HepG2 (cell line): ENCODE measurements at regions not wholly inside any gene's neighbourhood (a gene's known extent, or its start where the extent isn't known, plus 50 kb on each side); places are given as distances from the start of the nearest gene placed in this dataset.

Experiments used
- ATAC-seq: fragments of 200-7000 bp; cut with Tn5 transposase; 3 replicates; pipeline ENCODE4 v1.9.1; 2020; ENCODE audit warnings: mild to moderate bottlenecking, moderate library complexity
- BruUV-seq: library from RNA; stranded (reverse); fragments of 400-500 nt; replicated peaks from 2 replicates; lab custom pipeline; 2021; lab: Mats Ljungman, UMichigan
- CTCF ChIA-PET: fragments of 300-600 bp; formaldehyde crosslinking; extraction: SDS; loops from one replicate; lab custom pipeline; 2021; ENCODE audit warnings: low total read pairs, inconsistent platforms, low intra/inter-chr PET ratio; lab: Yijun Ruan, JAX
- POLR2A ChIA-PET: fragments of 350-600 bp; sonication (Branson Sonifier 250); formaldehyde crosslinking; loops from one replicate; lab custom pipeline; 2020; ENCODE audit warnings: antibody characterized with exemption, inconsistent platforms; lab: Yijun Ruan, JAX
- DNase-seq: peaks from one replicate; pipeline ENCODE4 v3.0.0-alpha.2; 2015; ENCODE audit warnings: low spot score
- FAIRE-seq: peaks from 3 replicates; lab custom pipeline; 2011; peaks lifted over from hg19 to GRCh38; lab: Jason Lieb, UNC
- H2AFZ ChIP-seq: one replicate; pipeline ENCODE4 v1.6.1; 2011; ENCODE audit warnings: low read length, inconsistent platforms
- H3K27ac ChIP-seq: fragments of 300-600 bp; 3 replicates; pipeline ENCODE4 v1.8.0; 2011; ENCODE audit warnings: mixed run types, mild to moderate bottlenecking, mixed read lengths, low read length, inconsistent platforms; ENCODE audit not compliant: insufficient read depth; ENCODE audit errors: extremely low read length
- H3K27me3 ChIP-seq, 2 experiments: fragments of 200-600 bp in 1 of 2; 2 replicates in 1 of 2; 3 replicates in 1 of 2; pipeline versions ENCODE4 v1.6.0 to v1.8.0; 2011; ENCODE audit warnings: low read length in 2 of 2, mild to moderate bottlenecking in 2 of 2, moderate library complexity in 2 of 2, inconsistent platforms in 1 of 2; ENCODE audit not compliant: insufficient read depth in 2 of 2, control insufficient read depth in 1 of 2
- H3K36me3 ChIP-seq, 2 experiments: fragments of 200-600 bp in 1 of 2; replicated peaks in 1 of 2; 2 replicates in 1 of 2; 3 replicates in 1 of 2; pipeline versions ENCODE4 v1.5.1 to v1.8.0; 2011; ENCODE audit warnings: low read length in 2 of 2, inconsistent platforms in 1 of 2; ENCODE audit not compliant: insufficient read depth in 2 of 2, control insufficient read depth in 1 of 2
- H3K4me1 ChIP-seq: 2 replicates; pipeline ENCODE4 v1.5.1; 2012; ENCODE audit warnings: low read length, inconsistent platforms; ENCODE audit not compliant: insufficient read depth
- H3K4me2 ChIP-seq: 2 replicates; pipeline ENCODE4 v1.6.0; 2011; ENCODE audit warnings: low read depth, low read length, inconsistent platforms
- H3K4me3 ChIP-seq, 3 experiments: fragments of 200-600 bp in 1 of 3; sonication (generic), shearing (Covaris generic) in 1 of 3; replicated peaks in 1 of 3; 2 replicates each; pipeline ENCODE4 v1.5.1; 2011 to 2016; ENCODE audit warnings: low read length in 3 of 3, inconsistent platforms in 2 of 3, low read depth in 2 of 3, mild to moderate bottlenecking in 2 of 3, control low read depth in 1 of 3, mixed read lengths in 1 of 3; ENCODE audit not compliant: insufficient read depth in 1 of 3
- H3K79me2 ChIP-seq: one replicate; pipeline ENCODE4 v1.6.1; 2011; ENCODE audit warnings: low read length, inconsistent platforms; ENCODE audit not compliant: insufficient read depth
- H3K9ac ChIP-seq: 2 replicates; pipeline ENCODE4 v1.6.0; 2011; ENCODE audit warnings: mild to moderate bottlenecking, low read depth, low read length, inconsistent platforms; ENCODE audit not compliant: insufficient read depth
- H3K9me3 ChIP-seq: 2 replicates; pipeline ENCODE4 v1.5.1; 2012; ENCODE audit warnings: mild to moderate bottlenecking, low read length
- H4K20me1 ChIP-seq: 2 replicates; pipeline ENCODE4 v1.6.0; 2011; ENCODE audit warnings: inconsistent platforms, mild to moderate bottlenecking, low read length, moderate library complexity; ENCODE audit not compliant: insufficient read depth
- ARID5B ChIP-seq: IDR thresholded peaks from 2 replicates; pipeline ENCODE4 v1.4.0; 2020; ENCODE audit warnings: mild to moderate bottlenecking, missing genetic modification reagents
- CEBPG ChIP-seq: IDR thresholded peaks from 2 replicates; pipeline ENCODE4 v1.6.1; 2016
- FOSL2 ChIP-seq: sonication (generic); formaldehyde crosslinking; IDR thresholded peaks from 2 replicates; pipeline ENCODE4 v1.4.0; 2020; ENCODE audit warnings: missing genetic modification reagents
- FOXK1 ChIP-seq: sonication (generic); formaldehyde crosslinking; IDR thresholded peaks from 2 replicates; pipeline ENCODE4 v1.4.0; 2020; ENCODE audit warnings: low read depth, missing genetic modification reagents, borderline replicate concordance
- GABPB1 ChIP-seq: IDR thresholded peaks from 2 replicates; pipeline ENCODE4 v1.6.1; 2016; ENCODE audit warnings: mild to moderate bottlenecking, missing genetic modification reagents, moderate library complexity, missing compliant biosample characterization
- GLI4 ChIP-seq: sonication (generic); formaldehyde crosslinking; IDR thresholded peaks from 2 replicates; pipeline ENCODE4 v1.5.1; 2020; ENCODE audit warnings: missing genetic modification reagents, mild to moderate bottlenecking, moderate library complexity, borderline replicate concordance
- MAFF ChIP-seq: IDR thresholded peaks from 2 replicates; pipeline ENCODE4 v1.6.1; 2011; ENCODE audit warnings: low read depth, low read length, improper control_type of control experiment
- MAFG ChIP-seq: sonication (generic); formaldehyde crosslinking; IDR thresholded peaks from 2 replicates; pipeline ENCODE4 v1.5.1; 2020; ENCODE audit warnings: mild to moderate bottlenecking, missing genetic modification reagents
- MAFK ChIP-seq, 2 experiments: IDR thresholded peaks in 1 of 2; conservative IDR thresholded peaks in 1 of 2; 2 replicates each; pipeline ENCODE4 v1.6.1; 2011; ENCODE audit warnings: improper control_type of control experiment in 2 of 2, low read length in 2 of 2
- MXD1 ChIP-seq: sonication (generic); formaldehyde crosslinking; IDR thresholded peaks from 2 replicates; pipeline ENCODE4 v1.4.0; 2020; ENCODE audit warnings: mild to moderate bottlenecking, missing genetic modification reagents
- NFE2L2 ChIP-seq: fragments of 150-350 bp; IDR thresholded peaks from 2 replicates; pipeline ENCODE4 v1.6.1; 2014; ENCODE audit warnings: low read length
- SOX13 ChIP-seq, 3 experiments: fragments of 450-650 bp in 1 of 3; sonication (generic) in 1 of 3; formaldehyde crosslinking in 1 of 3; IDR thresholded peaks in 2 of 3; conservative IDR thresholded peaks in 1 of 3; 2 replicates each; pipeline versions ENCODE4 v1.5.0 to v1.6.1; 2016 to 2020; ENCODE audit warnings: antibody characterized with exemption in 1 of 3, mild to moderate bottlenecking in 1 of 3, missing compliant biosample characterization in 1 of 3, missing genetic modification reagents in 1 of 3, moderate library complexity in 1 of 3
- SOX5 ChIP-seq: IDR thresholded peaks from 2 replicates; pipeline ENCODE4 v1.6.1; 2016; ENCODE audit warnings: borderline replicate concordance
- SOX6 ChIP-seq, 2 experiments: fragments of 450-650 bp in 1 of 2; sonication (generic) in 1 of 2; formaldehyde crosslinking in 1 of 2; IDR thresholded peaks; 2 replicates each; pipeline versions ENCODE4 v1.4.0 to v1.6.1; 2017 to 2020; ENCODE audit warnings: antibody characterized with exemption in 1 of 2, mild to moderate bottlenecking in 1 of 2, missing genetic modification reagents in 1 of 2
- ZBTB49 ChIP-seq: sonication (generic); formaldehyde crosslinking; IDR thresholded peaks from 2 replicates; pipeline ENCODE4 v1.4.0; 2020; ENCODE audit warnings: missing genetic modification reagents, borderline replicate concordance
- ZC3H4 ChIP-seq: sonication (generic); formaldehyde crosslinking; IDR thresholded peaks from 2 replicates; pipeline ENCODE4 v1.4.0; 2020; ENCODE audit warnings: missing genetic modification reagents, borderline replicate concordance
- ZNF644 ChIP-seq: IDR thresholded peaks from 2 replicates; pipeline ENCODE4 v1.6.1; 2016; ENCODE audit warnings: low read depth
- WGBS: methylation state at CpG from one replicate; pipeline ENCODE4 v1.1.6; 2017; ENCODE audit warnings: low lambda C conversion rate; 5-methylcytosine and 5-hydroxymethylcytosine counted together
- in situ Hi-C: cut with HindIII; loops from 2 replicates; pipeline ENCODE4 v1.10.0; 2017; ENCODE audit warnings: low pct_unique_long_range_greater_than_20kb; ENCODE audit not compliant: extremely low pct_ligation_motif_present
- intact Hi-C: fragments of 100-400 bp; cut with micrococcal nuclease; formaldehyde crosslinking; loops from one replicate; pipeline ENCODE4 v1.10.0; 2022; ENCODE audit not compliant: unreplicated experiment

- Histone ChIP-seq H3K4me1 (no peaks in the 10 kb centered on the region), H3K36me3 (no peaks in the 10 kb centered on the region), H3K27me3 (no peaks in the 10 kb centered on the region), H3K79me2 (no peaks in the 10 kb centered on the region), H3K4me2 (no peak overlapping the region), H4K20me1 (no peaks in the 10 kb centered on the region), H3K9me3 (peaks cover 33% of the 10 kb centered on the region; the same call in 1 of the 2 replicates), H3K4me3 (no peak overlapping the region), H3K9ac (no peak overlapping the region), H3K27ac (no peak overlapping the region), H2AFZ (no peak overlapping the region)
- in situ Hi-C loops, result no loop called here
- CTCF ChIA-PET, result no interaction called here
- DNase-seq (peak; percentile 24), ATAC-seq (no peak), FAIRE-seq (no peak)
- intact Hi-C loops, result no loop called here
- POLR2A ChIA-PET, result no interaction called here
- TF ChIP-seq NFE2L2 (peak; percentile 89), SOX5 (CRISPR knock-in tag) (0 out of 2 replicates have a peak, but pooled peaks have one; percentile 38), MAFF (peak; percentile 33; the same call in 1 of the 2 replicates), CEBPG (CRISPR knock-in tag) (peak; percentile 38; the same call in 1 of the 2 replicates), FOXK1 (0 out of 2 replicates have a peak, but pooled peaks have one; percentile 18), ARID5B (CRISPR knock-in tag) (peak; percentile 26; the same call in 1 of the 2 replicates), ZBTB49 (no peak), MAFG (CRISPR knock-in tag) (0 out of 2 replicates have a peak, but pooled peaks have one; percentile 53), MAFK (conservative IDR thresholded peaks at IDR 0.05 in 1 of 2, IDR thresholded peaks at IDR 0.05 in 1 of 2; ENCODE audit: low read length in 2 of 2) (peak; percentile 39 to 41; a peak in 3 of 4 replicates), MXD1 (CRISPR knock-in tag) (no peak), FOSL2 (CRISPR knock-in tag) (peak; percentile 66), ZC3H4 (CRISPR knock-in tag) (no peak), GABPB1 (CRISPR knock-in tag) (peak; percentile 61), GLI4 (CRISPR knock-in tag) (no peak), SOX6 (IDR thresholded peaks at IDR 0.05) (no peak), SOX6 (CRISPR knock-in tag; IDR thresholded peaks at IDR 0.05) (peak; percentile 59), SOX13 (IDR thresholded peaks at IDR 0.05) (no peak), SOX13 (CRISPR knock-in tag; conservative IDR thresholded peaks at IDR 0.05 in 1 of 2, IDR thresholded peaks at IDR 0.05 in 1 of 2) (peak in 1 of 2 experiments; percentile 49; a peak in 1 of 4 replicates), ZNF644 (CRISPR knock-in tag) (peak; percentile 69; the same call in 1 of the 2 replicates)
- BruUV-seq, result no TSS peak
- 35% methylated on average over 4 of the region's 4 CpGs for WGBS
Measured at GRCh38 chr5:160938532-160938931, 86.5 kb upstream of the ATP10B start.
